ENCODE measurements at regions not wholly inside any gene's neighbourhood (a gene's known extent, or its start where the extent isn't known, plus 50 kb on each side); places are given as distances from the start of the nearest gene placed in this dataset.

GRCh38 chr4:124899997-124900396 lies 187.5 kb upstream of the ANKRD50 start:
- Histone ChIP-seq H3K4me2 (ENCODE audit: low read depth, low read length) (no peak overlapping the region), H3K27ac (ENCODE audit: low read length) (no peak overlapping the region), H3K9me3 (replicated peaks; ENCODE audit: insufficient read depth, low read length) (no peaks in the 10 kb centered on the region), H3K9ac (ENCODE audit: low read length) (no peak overlapping the region), H3K36me3 (replicated peaks; ENCODE audit: insufficient read depth, low read length) (no peaks in the 10 kb centered on the region), H3K9me2 (replicated peaks; ENCODE audit: insufficient read depth, low read length) (no peaks in the 10 kb centered on the region), H3K4me3 (ENCODE audit: low read length) (no peak overlapping the region), H4K20me1 (ENCODE audit: insufficient read depth, low read length) (no peaks in the 10 kb centered on the region), H3K79me2 (ENCODE audit: low read length) (no peaks in the 10 kb centered on the region), H2AFZ (ENCODE audit: low read length) (no peak overlapping the region), H3F3A (ENCODE audit: insufficient read depth, low read length) (no peaks in the 10 kb centered on the region), H3K4me1 (ENCODE audit: low read length) (no peaks in the 10 kb centered on the region), H3K27me3 (replicated peaks; ENCODE audit: insufficient read depth, low read length) (no peaks in the 10 kb centered on the region)
- no peak for DNase-seq
- TF ChIP-seq EZH2 (optimal IDR thresholded peaks at IDR 0.05; ENCODE audit: low read depth, low read length), result no peak
- no peak for TF ChIP-seq CTCF (IDR thresholded peaks at IDR 0.05; ENCODE audit: low read length)
- TF ChIP-seq EZH2phosphoT487 (IDR thresholded peaks at IDR 0.05; ENCODE audit: low read length), result no peak

GRCh38 chr4:124890522-124890921 lies 178.0 kb upstream of the ANKRD50 start:
- Histone ChIP-seq H3K4me1 (ENCODE audit: low read length) (no peaks in the 10 kb centered on the region), H3K9ac (ENCODE audit: low read length) (no peak overlapping the region), H3K9me2 (replicated peaks; ENCODE audit: insufficient read depth, low read length) (no peaks in the 10 kb centered on the region), H4K20me1 (ENCODE audit: insufficient read depth, low read length) (no peaks in the 10 kb centered on the region; the same call in 1 of the 2 replicates), H3K9me3 (replicated peaks; ENCODE audit: insufficient read depth, low read length) (no peaks in the 10 kb centered on the region), H2AFZ (ENCODE audit: low read length) (no peak overlapping the region), H3K27ac (ENCODE audit: low read length) (no peak overlapping the region), H3F3A (ENCODE audit: insufficient read depth, low read length) (no peaks in the 10 kb centered on the region), H3K79me2 (ENCODE audit: low read length) (no peaks in the 10 kb centered on the region), H3K36me3 (replicated peaks; ENCODE audit: insufficient read depth, low read length) (no peaks in the 10 kb centered on the region), H3K27me3 (replicated peaks; ENCODE audit: insufficient read depth, low read length) (no peaks in the 10 kb centered on the region), H3K4me2 (ENCODE audit: low read depth, low read length) (no peak overlapping the region), H3K4me3 (ENCODE audit: low read length) (no peak overlapping the region)
- DNase-seq, result no peak
- TF ChIP-seq EZH2 (optimal IDR thresholded peaks at IDR 0.05; ENCODE audit: low read depth, low read length) (no peak), CTCF (IDR thresholded peaks at IDR 0.05; ENCODE audit: low read length) (no peak), EZH2phosphoT487 (IDR thresholded peaks at IDR 0.05; ENCODE audit: low read length) (no peak)

- Histone ChIP-seq H3K79me2 (ENCODE audit: low read length) (no peaks in the 10 kb centered on the region), H3K4me1 (ENCODE audit: low read length) (no peaks in the 10 kb centered on the region), H4K20me1 (ENCODE audit: insufficient read depth, low read length) (no peaks in the 10 kb centered on the region; the same call in 1 of the 2 replicates), H3K9me2 (replicated peaks; ENCODE audit: insufficient read depth, low read length) (no peaks in the 10 kb centered on the region), H3K4me2 (ENCODE audit: low read depth, low read length) (no peak overlapping the region), H3K9ac (ENCODE audit: low read length) (no peak overlapping the region), H3K27me3 (replicated peaks; ENCODE audit: insufficient read depth, low read length) (no peaks in the 10 kb centered on the region), H2AFZ (ENCODE audit: low read length) (no peak overlapping the region), H3F3A (ENCODE audit: insufficient read depth, low read length) (no peaks in the 10 kb centered on the region), H3K4me3 (ENCODE audit: low read length) (no peak overlapping the region), H3K36me3 (replicated peaks; ENCODE audit: insufficient read depth, low read length) (no peaks in the 10 kb centered on the region), H3K9me3 (replicated peaks; ENCODE audit: insufficient read depth, low read length) (no peaks in the 10 kb centered on the region), H3K27ac (ENCODE audit: low read length) (no peak overlapping the region)
- TF ChIP-seq EZH2phosphoT487 (IDR thresholded peaks at IDR 0.05; ENCODE audit: low read length), result no peak
- no peak for TF ChIP-seq CTCF (IDR thresholded peaks at IDR 0.05; ENCODE audit: low read length)
- TF ChIP-seq EZH2 (optimal IDR thresholded peaks at IDR 0.05; ENCODE audit: low read depth, low read length), result no peak
- DNase-seq, result no peak
These were observed 175.2 kb upstream of the ANKRD50 start for GRCh38 chr4:124887739-124888138.
